Neuronal stem cell (in vitro differentiated cells): ENCODE measurements at regions not wholly inside any gene's neighbourhood (a gene's known extent, or its start where the extent isn't known, plus 50 kb on each side); places are given as distances from the start of the nearest gene placed in this dataset.
A peak's percentile ranks its signal among the peaks of the same experiment; 100 is the strongest.

Experiments
- DNase-seq: peaks from one replicate; pipeline ENCODE4 v3.0.0-alpha.2; 2013; ENCODE audit warnings: low spot score
- H2AFZ ChIP-seq: one replicate; pipeline ENCODE4 v1.6.1; 2013; ENCODE audit warnings: mild to moderate bottlenecking, low read length, inconsistent platforms
- H2AK5ac ChIP-seq: 2 replicates; pipeline ENCODE4 v1.6.1; 2013; ENCODE audit warnings: low read depth, mild to moderate bottlenecking, inconsistent platforms, low read length, moderate library complexity, mixed read lengths
- H2BK120ac ChIP-seq: 2 replicates; pipeline ENCODE4 v1.6.1; 2013; ENCODE audit warnings: low read depth, mild to moderate bottlenecking, inconsistent platforms, low read length, moderate library complexity, mixed read lengths
- H2BK12ac ChIP-seq: one replicate; pipeline ENCODE4 v1.6.1; 2013; ENCODE audit warnings: low read length, inconsistent platforms
- H2BK15ac ChIP-seq: 2 replicates; pipeline ENCODE4 v1.6.1; 2013; ENCODE audit warnings: mild to moderate bottlenecking, low read length, inconsistent platforms, mixed read lengths
- H2BK5ac ChIP-seq: one replicate; pipeline ENCODE4 v1.6.1; 2013; ENCODE audit warnings: inconsistent platforms, mild to moderate bottlenecking, low read length, moderate library complexity
- H3K14ac ChIP-seq: one replicate; pipeline ENCODE4 v1.6.1; 2013; ENCODE audit warnings: low read length, inconsistent platforms
- H3K18ac ChIP-seq: 2 replicates; pipeline ENCODE4 v1.6.1; 2013; ENCODE audit warnings: low read length, inconsistent platforms
- H3K23ac ChIP-seq: 2 replicates; pipeline ENCODE4 v1.6.1; 2013; ENCODE audit warnings: low read depth, mild to moderate bottlenecking, mixed read lengths, low read length, inconsistent platforms; ENCODE audit not compliant: poor library complexity
- H3K27ac ChIP-seq: replicated peaks from 3 replicates; pipeline ENCODE4 v1.5.1; 2013; ENCODE audit warnings: low read length, inconsistent platforms
- H3K27me3 ChIP-seq, 3 experiments: 2 replicates each; pipeline ENCODE4 v1.6.1; 2013; ENCODE audit warnings: low read length in 3 of 3, mild to moderate bottlenecking in 2 of 3, inconsistent platforms in 1 of 3, low read depth in 1 of 3, mixed read lengths in 1 of 3, moderate library complexity in 1 of 3; ENCODE audit not compliant: control insufficient read depth in 3 of 3, insufficient read depth in 3 of 3
- H3K36me3 ChIP-seq, 2 donors: replicated peaks in 1 of 2; 2 replicates each; pipeline ENCODE4 v1.6.1; 2013; ENCODE audit warnings: low read length in 2 of 2; ENCODE audit not compliant: control insufficient read depth in 2 of 2, insufficient read depth in 2 of 2
- H3K4ac ChIP-seq: 2 replicates; pipeline ENCODE4 v1.6.1; 2013; ENCODE audit warnings: inconsistent platforms, mild to moderate bottlenecking, low read length, moderate library complexity
- H3K4me1 ChIP-seq, 2 donors: 1 replicate in 1 of 2; 2 replicates in 1 of 2; pipeline ENCODE4 v1.6.1; 2013; ENCODE audit warnings: low read length in 2 of 2, low read depth in 1 of 2; ENCODE audit not compliant: control insufficient read depth in 2 of 2, insufficient read depth in 1 of 2
- H3K4me2 ChIP-seq: one replicate; pipeline ENCODE4 v1.6.1; 2013; ENCODE audit warnings: mild to moderate bottlenecking, low read length, inconsistent platforms; ENCODE audit not compliant: insufficient read depth, poor library complexity, severe bottlenecking
- H3K4me3 ChIP-seq, 2 donors: 2 replicates each; pipeline ENCODE4 v1.5.1; 2013; ENCODE audit warnings: low read length in 2 of 2, mild to moderate bottlenecking in 2 of 2, inconsistent platforms in 1 of 2, moderate library complexity in 1 of 2
- H3K79me1 ChIP-seq: one replicate; pipeline ENCODE4 v1.6.1; 2013; ENCODE audit warnings: low read depth, mild to moderate bottlenecking, inconsistent platforms, low read length, moderate library complexity
- H3K9ac ChIP-seq: one replicate; pipeline ENCODE4 v1.6.1; 2013; ENCODE audit warnings: mild to moderate bottlenecking, low read depth, low read length, inconsistent platforms; ENCODE audit not compliant: poor library complexity
- H3K9me3 ChIP-seq, 2 donors: replicated peaks in 1 of 2; 2 replicates each; pipeline versions ENCODE3 to v1.6.1; 2013; ENCODE audit warnings: low read length in 2 of 2, mild to moderate bottlenecking in 2 of 2, inconsistent platforms in 1 of 2, low read depth in 1 of 2, mixed read lengths in 1 of 2, moderate library complexity in 1 of 2; ENCODE audit not compliant: control insufficient read depth in 2 of 2, insufficient read depth in 1 of 2
- H4K8ac ChIP-seq: one replicate; pipeline ENCODE4 v1.6.1; 2013; ENCODE audit warnings: low read depth, mild to moderate bottlenecking, inconsistent platforms, low read length, moderate library complexity
- H4K91ac ChIP-seq: one replicate; pipeline ENCODE4 v1.6.1; 2013; ENCODE audit warnings: low read length, low read depth, mild to moderate bottlenecking, inconsistent platforms; ENCODE audit not compliant: poor library complexity
- WGBS, 2 donors: extraction: QIAGEN DNeasy Blood & Tissue Kit; methylation state at CpG; one replicate each; pipeline ENCODE4 v1.1.7; 2013; ENCODE audit warnings: missing lambda C conversion rate in 2 of 2, mixed read lengths in 1 of 2; ENCODE audit not compliant: insufficient read length in 2 of 2, insufficient replicate concordance in 1 of 2; ENCODE audit errors: extremely low coverage in 2 of 2; 5-methylcytosine and 5-hydroxymethylcytosine counted together

- Histone ChIP-seq H2AFZ (no peak overlapping the region), H3K14ac (no peak overlapping the region), H3K4me3 (no peak overlapping the region), H3K27me3 (no peaks in the 10 kb centered on the region), H2BK5ac (no peak overlapping the region), H2BK12ac (no peak overlapping the region), H2BK15ac (no peak overlapping the region), H3K23ac (no peak overlapping the region), H4K91ac (no peak overlapping the region), H4K8ac (no peak overlapping the region), H3K9ac (no peak overlapping the region), H3K4ac (no peak overlapping the region), H2AK5ac (no peak overlapping the region), H3K4me1 (peaks cover 10% of the 10 kb centered on the region in 2 donors), H3K4me2 (no peak overlapping the region), H3K79me1 (no peaks in the 10 kb centered on the region), H3K9me3 (no peaks in the 10 kb centered on the region), H3K27ac (no peak overlapping the region), H2BK120ac (no peak overlapping the region), H3K36me3 (peaks cover 0 to 19% of the 10 kb centered on the region in 2 donors), H3K18ac (no peak overlapping the region)
- WGBS, 2 donors: no CpG with 5 or more reads among the region's 2 CpGs
- DNase-seq: no peak
Observed at GRCh38 chr1:39109644-39110043, 83.5 kb downstream of the NDUFS5 start.

- H3K4me3 ChIP-seq: no peak overlapping the region
- H2AK5ac ChIP-seq: no peak overlapping the region
- H2BK15ac ChIP-seq: no peak overlapping the region
- H3K14ac ChIP-seq: no peak overlapping the region
- no peak overlapping the region for H2BK5ac ChIP-seq
- no peak overlapping the region for H3K18ac ChIP-seq
- no peak overlapping the region for H4K91ac ChIP-seq
- H3K4me2 ChIP-seq: no peak overlapping the region
- peaks cover 10% of the 10 kb centered on the region in 2 donors for H3K4me1 ChIP-seq
- no peak overlapping the region for H2BK120ac ChIP-seq
- H3K79me1 ChIP-seq: no peaks in the 10 kb centered on the region
- H3K27ac ChIP-seq: peak overlapping the region; percentile 22
- H3K23ac ChIP-seq: no peak overlapping the region
- H2BK12ac ChIP-seq: no peak overlapping the region
- no peak overlapping the region for H2AFZ ChIP-seq
- H3K27me3 ChIP-seq: no peaks in the 10 kb centered on the region
- WGBS, 2 donors: no CpG with 5 or more reads among the region's 3 CpGs
- H4K8ac ChIP-seq: no peak overlapping the region
- DNase-seq: no peak
- peaks cover 0 to 21% of the 10 kb centered on the region in 2 donors for H3K36me3 ChIP-seq
- H3K9me3 ChIP-seq: no peaks in the 10 kb centered on the region
- no peak overlapping the region for H3K9ac ChIP-seq
- no peak overlapping the region for H3K4ac ChIP-seq
Observed at GRCh38 chr1:39110325-39110851, 84.2 kb downstream of the NDUFS5 start.

- H3K27ac ChIP-seq: no peak overlapping the region
- no peak overlapping the region for H2BK120ac ChIP-seq
- H2BK5ac ChIP-seq: no peak overlapping the region
- H3K36me3 ChIP-seq: peaks cover 0 to 21% of the 10 kb centered on the region in 2 donors
- no peak overlapping the region for H3K4ac ChIP-seq
- no peak overlapping the region for H3K9ac ChIP-seq
- H3K4me3 ChIP-seq: no peak overlapping the region
- no peaks in the 10 kb centered on the region for H3K27me3 ChIP-seq
- no peaks in the 10 kb centered on the region for H3K79me1 ChIP-seq
- no peak overlapping the region for H2BK15ac ChIP-seq
- H3K4me2 ChIP-seq: no peak overlapping the region
- H3K14ac ChIP-seq: no peak overlapping the region
- no CpG with 5 or more reads among the region's 1 CpG for WGBS, 2 donors
- H2AK5ac ChIP-seq: no peak overlapping the region
- no peak overlapping the region for H3K18ac ChIP-seq
- no peak overlapping the region for H4K91ac ChIP-seq
- no peaks in the 10 kb centered on the region for H3K9me3 ChIP-seq
- H3K4me1 ChIP-seq: peaks cover 10% of the 10 kb centered on the region in 2 donors
- DNase-seq: no peak
- no peak overlapping the region for H4K8ac ChIP-seq
- H2BK12ac ChIP-seq: no peak overlapping the region
- no peak overlapping the region for H3K23ac ChIP-seq
- no peak overlapping the region for H2AFZ ChIP-seq
Observed at GRCh38 chr1:39110882-39111281, 84.7 kb downstream of the NDUFS5 start.

GRCh38 chr1:39113109-39113743 lies 87.1 kb downstream of the NDUFS5 start:
- H2BK12ac ChIP-seq: no peak overlapping the region
- H4K91ac ChIP-seq: no peak overlapping the region
- peaks cover 15 to 17% of the 10 kb centered on the region in 2 donors for H3K4me1 ChIP-seq
- H3K9me3 ChIP-seq: no peaks in the 10 kb centered on the region
- H3K23ac ChIP-seq: no peak overlapping the region
- peaks cover 0 to 26% of the 10 kb centered on the region in 2 donors for H3K36me3 ChIP-seq
- DNase-seq: no peak
- no peak overlapping the region for H2BK120ac ChIP-seq
- no peak overlapping the region for H3K4ac ChIP-seq
- H3K18ac ChIP-seq: no peak overlapping the region
- no peak overlapping the region for H2AK5ac ChIP-seq
- H3K4me2 ChIP-seq: no peak overlapping the region
- H3K4me3 ChIP-seq: no peak overlapping the region
- H3K14ac ChIP-seq: no peak overlapping the region
- no peak overlapping the region for H4K8ac ChIP-seq
- H3K9ac ChIP-seq: no peak overlapping the region
- no peak overlapping the region for H2BK5ac ChIP-seq
- H3K27ac ChIP-seq: no peak overlapping the region
- no peaks in the 10 kb centered on the region for H3K27me3 ChIP-seq
- no peaks in the 10 kb centered on the region for H3K79me1 ChIP-seq
- H2BK15ac ChIP-seq: no peak overlapping the region
- no CpG with 5 or more reads among the region's 2 CpGs for WGBS, 2 donors
- no peak overlapping the region for H2AFZ ChIP-seq
